Panc1 (cell line): ENCODE measurements at regions not wholly inside any gene's neighbourhood (a gene's known extent, or its start where the extent isn't known, plus 50 kb on each side); places are given as distances from the start of the nearest gene placed in this dataset.

Experiments
- ATAC-seq: fragments of 200-7000 bp; cut with Tn5 transposase; 2 replicates; pipeline ENCODE4 v1.9.1; 2020; ENCODE audit warnings: mild to moderate bottlenecking, moderate library complexity
- BruUV-seq: library from RNA; stranded (reverse); fragments of 400-500 nt; replicated peaks from 2 replicates; lab custom pipeline; 2021; lab: Mats Ljungman, UMichigan
- CTCF ChIA-PET: fragments of 300-600 bp; sonication (Branson Sonifier 250); formaldehyde crosslinking; loops from one replicate; lab custom pipeline; 2022; ENCODE audit warnings: antibody characterized with exemption; lab: Charles Lee
- POLR2A ChIA-PET: fragments of 300-600 bp; sonication (Branson Sonifier 250); formaldehyde crosslinking; loops from one replicate; lab custom pipeline; 2022; ENCODE audit warnings: antibody characterized with exemption; lab: Charles Lee
- DNase-seq: peaks from one replicate; pipeline ENCODE4 v3.0.0-alpha.2; 2010; ENCODE audit warnings: low read depth, low spot score
- H3K27ac ChIP-seq: 2 replicates; pipeline ENCODE4 v1.5.1; 2011; ENCODE audit warnings: mild to moderate bottlenecking, low read length, inconsistent platforms
- H3K27me3 ChIP-seq: fragments of 200-500 bp; sonication (Bioruptor generic); 2 replicates; pipeline ENCODE4 v1.6.0; 2014; ENCODE audit warnings: low read length, inconsistent platforms; ENCODE audit not compliant: control insufficient read depth, insufficient read depth
- H3K36me3 ChIP-seq: fragments of 200-500 bp; sonication (Bioruptor generic); 2 replicates; pipeline ENCODE4 v1.5.1; 2014; ENCODE audit warnings: inconsistent platforms, mild to moderate bottlenecking, low read length, moderate library complexity; ENCODE audit not compliant: control insufficient read depth, insufficient read depth
- H3K4me1 ChIP-seq: 2 replicates; pipeline ENCODE4 v1.5.1; 2011; ENCODE audit warnings: inconsistent platforms, mild to moderate bottlenecking, low read length, moderate library complexity; ENCODE audit not compliant: control insufficient read depth, insufficient read depth
- H3K4me3 ChIP-seq, 2 experiments: 2 replicates each; pipeline ENCODE4 v1.5.1; 2011 to 2012; ENCODE audit warnings: low read depth in 2 of 2, low read length in 2 of 2, mild to moderate bottlenecking in 2 of 2, inconsistent platforms in 1 of 2, moderate library complexity in 1 of 2
- H3K9me3 ChIP-seq: fragments of 200-500 bp; sonication (Bioruptor generic); 2 replicates; pipeline ENCODE4 v1.5.1; 2014; ENCODE audit warnings: low read depth, mild to moderate bottlenecking, inconsistent platforms, low read length, moderate library complexity; ENCODE audit not compliant: control insufficient read depth, insufficient read depth
- POLR2AphosphoS5 ChIP-seq: IDR thresholded peaks from 2 replicates; pipeline ENCODE4 v1.6.1; 2012; ENCODE audit warnings: mild to moderate bottlenecking, low read depth, low read length, moderate library complexity
- SIN3A ChIP-seq: IDR thresholded peaks from 2 replicates; pipeline ENCODE4 v1.6.1; 2012; ENCODE audit warnings: low read depth, mild to moderate bottlenecking, low read length, moderate library complexity, borderline replicate concordance; ENCODE audit not compliant: insufficient read depth
- TCF7L2 ChIP-seq: IDR thresholded peaks from 2 replicates; pipeline ENCODE4 v1.6.1; 2011; ENCODE audit warnings: mild to moderate bottlenecking, low read depth, low read length, inconsistent platforms
- in situ Hi-C: cut with HindIII; loops from 2 replicates; pipeline ENCODE4 v1.10.0; 2016; ENCODE audit warnings: low sequenced_read_pairs, low pct_unique_long_range_greater_than_20kb
- intact Hi-C: fragments of 100-400 bp; cut with micrococcal nuclease; formaldehyde crosslinking; loops from one replicate; pipeline ENCODE4 v1.10.0; 2022; ENCODE audit not compliant: unreplicated experiment
- TF ChIP-seq, protein P1 (sequence below), 2 experiments: IDR thresholded peaks; 2 replicates each; pipeline ENCODE4 v1.6.1; 2011 to 2012; ENCODE audit warnings: low read depth in 2 of 2, control low read depth in 1 of 2, low read length in 1 of 2, mild to moderate bottlenecking in 1 of 2, moderate library complexity in 1 of 2; ENCODE audit not compliant: insufficient read depth in 1 of 2
- TF ChIP-seq, protein P2 (sequence below): fragments of 450-650 bp; IDR thresholded peaks from 2 replicates; pipeline ENCODE4 v1.5.1; 2017; ENCODE audit warnings: mild to moderate bottlenecking

DNA sequence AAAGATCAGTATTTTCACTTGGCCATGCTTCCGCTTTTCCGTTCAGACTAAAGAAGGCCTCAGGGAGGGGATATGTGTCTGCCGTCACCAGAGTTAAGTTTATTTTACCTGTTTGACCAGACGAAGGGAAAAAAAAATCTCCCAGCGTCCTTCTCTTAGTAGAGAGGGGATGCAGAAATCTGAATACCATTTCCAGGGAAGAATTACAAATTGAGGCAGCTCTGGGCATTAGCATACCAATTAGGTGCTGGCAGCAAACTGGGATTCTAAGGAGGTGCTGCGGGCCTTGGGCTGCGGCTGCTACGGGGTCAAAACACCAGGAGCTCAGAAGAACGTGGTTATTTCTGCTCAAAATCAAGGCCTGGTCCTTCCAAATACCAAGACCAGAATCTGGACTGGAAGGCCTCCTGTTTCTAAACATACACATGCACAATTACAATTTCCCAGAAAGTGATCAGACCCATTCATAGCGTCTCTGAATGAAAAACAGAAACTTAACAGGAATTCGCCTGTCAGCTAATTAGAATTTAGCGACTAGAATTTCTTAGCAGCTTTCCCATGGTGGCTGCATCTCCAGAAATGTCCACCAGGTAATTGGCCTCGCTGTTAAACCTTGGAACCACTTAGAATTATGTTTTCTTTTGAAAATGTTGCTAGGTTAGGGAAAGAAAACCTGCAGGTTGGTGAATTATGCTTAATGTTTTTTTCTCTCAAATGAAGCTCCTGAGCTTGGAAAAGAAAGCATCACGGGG lies 617.0 kb downstream of the VRK1 start:
- intact Hi-C loops (no loop called here), in situ Hi-C loops (no loop called here)
- no peak for TF ChIP-seq SIN3A
- TF ChIP-seq, protein P1, sequence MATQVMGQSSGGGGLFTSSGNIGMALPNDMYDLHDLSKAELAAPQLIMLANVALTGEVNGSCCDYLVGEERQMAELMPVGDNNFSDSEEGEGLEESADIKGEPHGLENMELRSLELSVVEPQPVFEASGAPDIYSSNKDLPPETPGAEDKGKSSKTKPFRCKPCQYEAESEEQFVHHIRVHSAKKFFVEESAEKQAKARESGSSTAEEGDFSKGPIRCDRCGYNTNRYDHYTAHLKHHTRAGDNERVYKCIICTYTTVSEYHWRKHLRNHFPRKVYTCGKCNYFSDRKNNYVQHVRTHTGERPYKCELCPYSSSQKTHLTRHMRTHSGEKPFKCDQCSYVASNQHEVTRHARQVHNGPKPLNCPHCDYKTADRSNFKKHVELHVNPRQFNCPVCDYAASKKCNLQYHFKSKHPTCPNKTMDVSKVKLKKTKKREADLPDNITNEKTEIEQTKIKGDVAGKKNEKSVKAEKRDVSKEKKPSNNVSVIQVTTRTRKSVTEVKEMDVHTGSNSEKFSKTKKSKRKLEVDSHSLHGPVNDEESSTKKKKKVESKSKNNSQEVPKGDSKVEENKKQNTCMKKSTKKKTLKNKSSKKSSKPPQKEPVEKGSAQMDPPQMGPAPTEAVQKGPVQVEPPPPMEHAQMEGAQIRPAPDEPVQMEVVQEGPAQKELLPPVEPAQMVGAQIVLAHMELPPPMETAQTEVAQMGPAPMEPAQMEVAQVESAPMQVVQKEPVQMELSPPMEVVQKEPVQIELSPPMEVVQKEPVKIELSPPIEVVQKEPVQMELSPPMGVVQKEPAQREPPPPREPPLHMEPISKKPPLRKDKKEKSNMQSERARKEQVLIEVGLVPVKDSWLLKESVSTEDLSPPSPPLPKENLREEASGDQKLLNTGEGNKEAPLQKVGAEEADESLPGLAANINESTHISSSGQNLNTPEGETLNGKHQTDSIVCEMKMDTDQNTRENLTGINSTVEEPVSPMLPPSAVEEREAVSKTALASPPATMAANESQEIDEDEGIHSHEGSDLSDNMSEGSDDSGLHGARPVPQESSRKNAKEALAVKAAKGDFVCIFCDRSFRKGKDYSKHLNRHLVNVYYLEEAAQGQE (IDR thresholded peaks at IDR 0.05; ENCODE audit: insufficient read depth in 1 of 2, low read depth in 2 of 2, low read length in 1 of 2): no peak
- no peak for TF ChIP-seq POLR2AphosphoS5
- no peak for TF ChIP-seq TCF7L2
- TF ChIP-seq, protein P2, sequence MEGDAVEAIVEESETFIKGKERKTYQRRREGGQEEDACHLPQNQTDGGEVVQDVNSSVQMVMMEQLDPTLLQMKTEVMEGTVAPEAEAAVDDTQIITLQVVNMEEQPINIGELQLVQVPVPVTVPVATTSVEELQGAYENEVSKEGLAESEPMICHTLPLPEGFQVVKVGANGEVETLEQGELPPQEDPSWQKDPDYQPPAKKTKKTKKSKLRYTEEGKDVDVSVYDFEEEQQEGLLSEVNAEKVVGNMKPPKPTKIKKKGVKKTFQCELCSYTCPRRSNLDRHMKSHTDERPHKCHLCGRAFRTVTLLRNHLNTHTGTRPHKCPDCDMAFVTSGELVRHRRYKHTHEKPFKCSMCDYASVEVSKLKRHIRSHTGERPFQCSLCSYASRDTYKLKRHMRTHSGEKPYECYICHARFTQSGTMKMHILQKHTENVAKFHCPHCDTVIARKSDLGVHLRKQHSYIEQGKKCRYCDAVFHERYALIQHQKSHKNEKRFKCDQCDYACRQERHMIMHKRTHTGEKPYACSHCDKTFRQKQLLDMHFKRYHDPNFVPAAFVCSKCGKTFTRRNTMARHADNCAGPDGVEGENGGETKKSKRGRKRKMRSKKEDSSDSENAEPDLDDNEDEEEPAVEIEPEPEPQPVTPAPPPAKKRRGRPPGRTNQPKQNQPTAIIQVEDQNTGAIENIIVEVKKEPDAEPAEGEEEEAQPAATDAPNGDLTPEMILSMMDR: no peak
- no peaks in the 10 kb centered on the region for H3K9me3 ChIP-seq
- no peak for DNase-seq
- H3K27me3 ChIP-seq: no peaks in the 10 kb centered on the region
- no TSS peak for BruUV-seq
- no peaks in the 10 kb centered on the region for H3K4me1 ChIP-seq
- H3K27ac ChIP-seq: no peak overlapping the region
- H3K36me3 ChIP-seq: no peaks in the 10 kb centered on the region
- H3K4me3 ChIP-seq: no peak overlapping the region
- ChIA-PET CTCF (no interaction called here), POLR2A (no interaction called here)
- ATAC-seq: no peak

DNA sequence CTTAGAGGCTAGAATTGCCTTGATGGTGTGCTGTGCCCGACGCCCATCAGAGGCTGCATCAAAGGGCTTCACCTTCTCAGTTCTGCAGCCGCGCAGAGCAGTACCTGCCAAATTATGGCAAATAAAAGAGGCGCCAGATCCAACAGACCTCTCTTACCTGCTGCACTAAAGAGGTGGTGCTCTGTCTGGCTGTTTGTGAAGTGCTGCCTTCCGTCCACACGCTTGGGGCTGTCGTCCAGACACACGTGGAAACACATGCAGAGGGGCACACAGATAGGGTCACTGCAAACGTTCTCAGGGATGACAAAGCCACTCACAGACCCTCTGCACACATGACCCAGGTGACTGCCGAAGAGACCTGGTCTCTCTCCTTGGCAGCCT lies 617.5 kb downstream of the VRK1 start:
- intact Hi-C loops (no loop called here), in situ Hi-C loops (no loop called here)
- CTCF ChIA-PET: no interaction called here
- Histone ChIP-seq H3K27me3 (no peaks in the 10 kb centered on the region), H3K9me3 (no peaks in the 10 kb centered on the region), H3K36me3 (no peaks in the 10 kb centered on the region), H3K4me3 (no peak overlapping the region), H3K27ac (no peak overlapping the region), H3K4me1 (no peaks in the 10 kb centered on the region)
- BruUV-seq: no TSS peak
- POLR2A ChIA-PET: no interaction called here
- TF ChIP-seq POLR2AphosphoS5: no peak
- no peak for TF ChIP-seq TCF7L2
- no peak for TF ChIP-seq SIN3A
- TF ChIP-seq, protein P1 (IDR thresholded peaks at IDR 0.05; ENCODE audit: insufficient read depth in 1 of 2, low read depth in 2 of 2, low read length in 1 of 2): no peak
- TF ChIP-seq, protein P2: no peak
- DNase-seq: no peak
- ATAC-seq: no peak
